Panc1 (cell line): ENCODE measurements at regions not wholly inside any gene's neighbourhood (a gene's known extent, or its start where the extent isn't known, plus 50 kb on each side); places are given as distances from the start of the nearest gene placed in this dataset.

Source experiments
- CTCF ChIP-seq: fragments of 450-650 bp; IDR thresholded peaks from 2 replicates; pipeline ENCODE4 v1.5.1; 2017; ENCODE audit warnings: mild to moderate bottlenecking
- POLR2AphosphoS5 ChIP-seq: IDR thresholded peaks from 2 replicates; pipeline ENCODE4 v1.6.1; 2012; ENCODE audit warnings: mild to moderate bottlenecking, low read depth, low read length, moderate library complexity
- TF ChIP-seq, protein P1 (sequence below), 2 experiments: IDR thresholded peaks; 2 replicates each; pipeline ENCODE4 v1.6.1; 2011 to 2012; ENCODE audit warnings: low read depth in 2 of 2, control low read depth in 1 of 2, low read length in 1 of 2, mild to moderate bottlenecking in 1 of 2, moderate library complexity in 1 of 2; ENCODE audit not compliant: insufficient read depth in 1 of 2

DNA sequence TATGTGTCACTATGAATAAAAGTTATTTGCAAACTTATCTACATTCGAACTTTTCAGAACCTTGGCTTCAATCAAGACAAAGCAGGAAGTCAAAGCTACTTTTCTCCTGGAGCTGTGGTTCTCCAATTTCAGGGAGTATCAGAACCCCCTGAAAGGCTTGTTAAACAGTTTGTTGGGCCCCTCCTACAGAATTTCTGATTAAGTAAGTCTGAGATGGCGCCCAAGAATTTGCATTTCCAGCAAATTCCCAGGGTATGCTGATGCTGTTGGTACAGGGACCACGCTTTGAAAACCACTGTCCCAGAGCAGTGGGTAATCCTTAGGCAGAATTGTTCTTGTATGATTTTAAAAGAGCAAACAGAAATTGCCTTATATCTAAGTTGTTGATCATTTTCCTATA is 189.9 kb upstream of the KCNG1 start:
- no peak for TF ChIP-seq CTCF
- no peak for TF ChIP-seq POLR2AphosphoS5
- TF ChIP-seq, protein P1, sequence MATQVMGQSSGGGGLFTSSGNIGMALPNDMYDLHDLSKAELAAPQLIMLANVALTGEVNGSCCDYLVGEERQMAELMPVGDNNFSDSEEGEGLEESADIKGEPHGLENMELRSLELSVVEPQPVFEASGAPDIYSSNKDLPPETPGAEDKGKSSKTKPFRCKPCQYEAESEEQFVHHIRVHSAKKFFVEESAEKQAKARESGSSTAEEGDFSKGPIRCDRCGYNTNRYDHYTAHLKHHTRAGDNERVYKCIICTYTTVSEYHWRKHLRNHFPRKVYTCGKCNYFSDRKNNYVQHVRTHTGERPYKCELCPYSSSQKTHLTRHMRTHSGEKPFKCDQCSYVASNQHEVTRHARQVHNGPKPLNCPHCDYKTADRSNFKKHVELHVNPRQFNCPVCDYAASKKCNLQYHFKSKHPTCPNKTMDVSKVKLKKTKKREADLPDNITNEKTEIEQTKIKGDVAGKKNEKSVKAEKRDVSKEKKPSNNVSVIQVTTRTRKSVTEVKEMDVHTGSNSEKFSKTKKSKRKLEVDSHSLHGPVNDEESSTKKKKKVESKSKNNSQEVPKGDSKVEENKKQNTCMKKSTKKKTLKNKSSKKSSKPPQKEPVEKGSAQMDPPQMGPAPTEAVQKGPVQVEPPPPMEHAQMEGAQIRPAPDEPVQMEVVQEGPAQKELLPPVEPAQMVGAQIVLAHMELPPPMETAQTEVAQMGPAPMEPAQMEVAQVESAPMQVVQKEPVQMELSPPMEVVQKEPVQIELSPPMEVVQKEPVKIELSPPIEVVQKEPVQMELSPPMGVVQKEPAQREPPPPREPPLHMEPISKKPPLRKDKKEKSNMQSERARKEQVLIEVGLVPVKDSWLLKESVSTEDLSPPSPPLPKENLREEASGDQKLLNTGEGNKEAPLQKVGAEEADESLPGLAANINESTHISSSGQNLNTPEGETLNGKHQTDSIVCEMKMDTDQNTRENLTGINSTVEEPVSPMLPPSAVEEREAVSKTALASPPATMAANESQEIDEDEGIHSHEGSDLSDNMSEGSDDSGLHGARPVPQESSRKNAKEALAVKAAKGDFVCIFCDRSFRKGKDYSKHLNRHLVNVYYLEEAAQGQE (IDR thresholded peaks at IDR 0.05; ENCODE audit: insufficient read depth in 1 of 2, low read depth in 2 of 2, low read length in 1 of 2): no peak
